ENCODE measurements at regions not wholly inside any gene's neighbourhood (a gene's known extent, or its start where the extent isn't known, plus 50 kb on each side); places are given as distances from the start of the nearest gene placed in this dataset.

DNA sequence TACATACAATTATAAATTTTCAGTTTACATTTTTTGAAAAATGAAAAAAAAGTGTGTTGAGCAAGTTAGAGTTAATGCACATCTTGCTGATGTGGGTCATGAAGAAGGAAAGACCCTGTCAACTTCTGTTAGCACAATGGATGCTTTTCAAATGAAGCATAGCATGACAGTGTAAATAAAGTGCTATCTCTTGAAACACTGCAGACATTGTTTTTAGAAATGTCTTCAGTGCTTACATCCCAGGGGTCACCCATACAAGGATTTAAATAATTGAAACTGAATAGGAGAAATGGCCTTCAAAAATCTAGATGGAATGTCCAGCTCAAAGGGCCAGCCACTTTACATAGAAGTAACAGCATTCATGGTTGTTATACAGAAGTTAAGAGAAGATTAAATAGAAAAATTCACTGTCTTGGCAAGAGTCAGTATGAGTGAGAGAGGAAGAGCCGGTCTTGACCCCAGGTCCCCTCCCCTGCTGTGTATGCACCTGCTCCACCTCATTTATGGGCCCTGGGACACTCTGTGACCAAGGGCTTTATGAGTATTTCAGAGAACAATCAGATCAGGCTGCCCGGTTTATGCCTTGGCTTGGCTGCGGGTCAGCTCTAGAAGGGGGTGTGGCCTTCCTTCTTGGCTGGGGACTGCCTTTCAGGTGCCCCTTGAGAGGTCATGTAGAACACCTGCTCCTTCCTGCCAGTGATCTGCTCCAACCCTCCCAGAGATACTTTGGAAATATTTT, 237.7 kb upstream of the TMEM72 start:
- H3K36me3 ChIP-seq = no peaks in the 10 kb centered on the region
- no peaks in the 10 kb centered on the region for H3K4me1 ChIP-seq
- H3K4me2 ChIP-seq = no peak overlapping the region
- no peak overlapping the region for H3K27ac ChIP-seq
- no peak overlapping the region for H3K9ac ChIP-seq
- no peak for TF ChIP-seq Cebpa-rat (IDR thresholded peaks at IDR 0.05)
- H4K20me1 ChIP-seq = no peaks in the 10 kb centered on the region
- no peak overlapping the region for H3K4me3 ChIP-seq
- H3K9me3 ChIP-seq (replicated peaks in 1 of 11) = peaks cover 2 to 9% (median 3%) of the 10 kb centered on the region in 11 experiments; a peak in 20 of 22 replicates
- no peaks in the 10 kb centered on the region for H3K27me3 ChIP-seq

DNA sequence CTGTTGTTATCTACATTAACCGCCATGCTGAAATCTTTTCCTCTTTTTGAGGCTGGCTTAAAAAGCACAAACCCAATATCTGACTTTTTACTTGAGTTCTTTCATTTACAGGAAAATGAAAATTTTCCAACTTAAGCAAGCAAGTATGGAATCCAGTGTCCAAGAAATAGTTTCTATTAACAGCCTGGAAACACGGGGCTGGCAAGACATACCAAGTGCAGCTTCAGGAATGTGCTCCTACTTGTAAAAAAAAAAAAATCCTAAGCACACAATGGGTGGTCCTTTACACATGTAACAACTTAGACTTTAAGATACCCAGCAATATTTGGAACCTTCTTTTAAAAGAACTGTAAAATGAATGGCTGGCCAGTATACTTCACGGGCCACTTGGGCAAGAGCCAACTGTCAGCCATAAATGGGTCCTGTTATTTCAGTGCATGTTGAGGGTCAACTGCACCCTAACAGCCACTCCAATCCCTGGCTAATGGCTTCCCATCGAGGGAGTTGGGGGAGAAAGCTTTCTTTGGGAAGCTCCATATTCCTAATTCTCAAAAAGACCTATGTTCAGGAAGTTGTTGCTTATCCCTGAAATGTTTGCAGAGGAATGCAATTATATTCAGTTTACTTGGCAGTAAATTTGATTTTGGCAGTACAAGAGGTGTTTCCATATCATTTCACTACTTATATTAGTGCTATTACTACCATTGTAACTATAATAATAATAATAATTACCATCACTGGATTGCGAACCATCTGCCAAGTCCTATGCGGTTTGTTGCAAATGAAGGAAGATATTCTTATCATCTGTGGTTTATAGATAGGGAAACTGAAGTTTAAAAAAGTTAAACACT, 236.4 kb upstream of the TMEM72 start:
- no peak overlapping the region for H3K27ac ChIP-seq
- H3K9ac ChIP-seq = no peak overlapping the region
- no peaks in the 10 kb centered on the region for H4K20me1 ChIP-seq
- no peaks in the 10 kb centered on the region for H3K27me3 ChIP-seq
- H3K4me3 ChIP-seq = no peak overlapping the region
- H3K4me1 ChIP-seq = no peaks in the 10 kb centered on the region
- no peak overlapping the region for H3K4me2 ChIP-seq
- no peak for TF ChIP-seq Cebpa-rat (IDR thresholded peaks at IDR 0.05)
- H3K9me3 ChIP-seq (replicated peaks in 1 of 11) = peaks cover 0 to 8% (median 0%) of the 10 kb centered on the region in 11 experiments; a peak in 1 of 22 replicates
- H3K36me3 ChIP-seq = no peaks in the 10 kb centered on the region

DNA sequence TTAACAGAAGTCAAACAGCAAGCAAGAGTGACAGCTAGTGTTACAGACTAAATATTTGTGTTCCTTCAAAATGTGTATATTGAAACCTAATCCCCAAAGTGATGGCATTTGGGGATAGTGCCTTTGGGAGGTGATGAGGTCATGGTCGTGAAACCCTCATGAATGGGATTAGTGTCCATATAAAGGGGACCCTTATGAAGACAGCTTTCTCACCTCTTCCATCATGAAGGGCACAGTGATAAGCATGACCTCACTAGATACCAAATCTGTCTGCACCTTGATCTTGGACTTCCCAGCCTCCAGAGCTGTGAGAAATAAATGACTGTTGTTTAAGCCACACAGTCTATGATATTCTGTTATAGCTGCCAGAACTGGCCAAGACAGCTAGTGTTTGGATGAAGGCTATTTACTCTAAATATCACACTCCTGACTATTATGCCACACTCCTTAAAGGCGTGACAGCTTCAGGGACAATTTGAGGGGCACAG, 235.7 kb upstream of the TMEM72 start:
- H3K4me2 ChIP-seq = no peak overlapping the region
- no peak overlapping the region for H3K9ac ChIP-seq
- H4K20me1 ChIP-seq = no peaks in the 10 kb centered on the region
- no peak overlapping the region for H3K27ac ChIP-seq
- H3K9me3 ChIP-seq (replicated peaks in 1 of 11) = peaks cover 0 to 4% (median 0%) of the 10 kb centered on the region in 11 experiments; a peak in 1 of 22 replicates
- no peak overlapping the region for H3K4me3 ChIP-seq
- no peaks in the 10 kb centered on the region for H3K27me3 ChIP-seq
- H3K4me1 ChIP-seq = no peaks in the 10 kb centered on the region
- TF ChIP-seq Cebpa-rat (IDR thresholded peaks at IDR 0.05) = no peak
- no peaks in the 10 kb centered on the region for H3K36me3 ChIP-seq

DNA sequence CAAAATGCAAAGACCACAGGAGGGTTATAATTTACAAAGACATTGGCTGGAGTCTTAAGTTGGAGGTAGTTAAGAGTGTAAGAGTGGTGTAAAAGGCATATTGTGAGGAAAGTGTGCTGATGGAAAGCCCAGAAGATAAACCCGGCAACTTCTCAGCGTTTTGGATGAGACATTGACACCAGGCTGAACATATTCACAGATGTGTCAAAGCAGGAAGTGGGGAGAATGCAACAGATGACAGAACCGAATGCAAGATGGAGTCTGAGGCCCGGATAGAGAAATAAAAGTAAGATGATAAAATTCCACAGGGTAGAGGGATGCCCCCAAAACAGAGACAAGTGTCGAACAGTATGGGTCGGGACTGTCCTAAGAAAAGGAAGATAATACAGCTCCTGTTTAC, 230.4 kb upstream of the TMEM72 start:
- TF ChIP-seq Cebpa-rat (IDR thresholded peaks at IDR 0.05) = no peak
- Histone ChIP-seq H3K27me3 (no peaks in the 10 kb centered on the region), H3K36me3 (no peaks in the 10 kb centered on the region), H3K4me1 (no peaks in the 10 kb centered on the region), H3K9me3 (replicated peaks in 1 of 11) (no peaks in the 10 kb centered on the region), H3K27ac (no peak overlapping the region), H3K9ac (no peak overlapping the region), H3K4me2 (no peak overlapping the region), H3K4me3 (no peak overlapping the region), H4K20me1 (no peaks in the 10 kb centered on the region)

DNA sequence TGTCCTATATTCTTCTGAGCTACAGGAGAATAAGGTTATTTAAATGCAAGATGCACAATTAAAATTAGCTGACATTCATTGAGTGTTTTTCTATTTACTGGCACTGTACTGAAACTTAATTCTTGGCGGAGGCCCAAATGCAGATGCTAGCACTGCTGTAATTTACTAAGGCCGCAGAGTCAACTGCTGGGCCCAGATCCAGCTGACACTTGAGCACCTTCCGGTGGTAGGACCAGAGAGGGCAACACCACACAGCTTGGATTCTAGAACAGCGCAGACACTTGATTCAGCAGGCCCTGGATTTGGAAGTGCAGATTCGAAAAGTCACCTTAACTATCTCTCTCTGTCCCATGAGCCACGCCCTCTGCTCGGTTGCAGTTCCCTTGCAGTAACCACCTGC, 228.6 kb upstream of the TMEM72 start:
- no peaks in the 10 kb centered on the region for H4K20me1 ChIP-seq
- no peaks in the 10 kb centered on the region for H3K36me3 ChIP-seq
- H3K4me3 ChIP-seq = no peak overlapping the region
- H3K27ac ChIP-seq = no peak overlapping the region
- no peaks in the 10 kb centered on the region for H3K27me3 ChIP-seq
- no peak overlapping the region for H3K4me2 ChIP-seq
- no peak for TF ChIP-seq Cebpa-rat (IDR thresholded peaks at IDR 0.05)
- H3K4me1 ChIP-seq = no peaks in the 10 kb centered on the region
- no peak overlapping the region for H3K9ac ChIP-seq
- no peaks in the 10 kb centered on the region for H3K9me3 ChIP-seq (replicated peaks in 1 of 11)

DNA sequence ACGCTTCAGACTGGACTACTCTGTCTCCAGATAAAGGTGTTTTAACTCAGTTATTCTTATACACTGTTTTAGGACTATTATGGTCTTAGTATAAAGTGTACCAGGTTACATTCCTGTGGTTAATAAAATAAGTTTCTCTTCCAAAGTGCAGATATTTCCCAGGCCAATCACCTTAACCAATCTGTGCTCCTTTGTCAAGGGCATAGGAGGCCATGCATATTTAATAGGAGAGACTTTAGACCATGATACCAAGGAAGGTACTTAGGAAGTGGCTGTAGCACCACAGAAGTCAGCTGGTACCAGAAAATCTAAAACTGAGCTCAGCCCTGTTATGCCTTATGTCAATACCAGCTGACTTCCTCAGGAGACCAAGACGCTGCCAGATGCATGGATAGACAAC, 226.5 kb upstream of the TMEM72 start:
- H3K4me1 ChIP-seq = no peaks in the 10 kb centered on the region
- H3K36me3 ChIP-seq = no peaks in the 10 kb centered on the region
- H3K27ac ChIP-seq = no peak overlapping the region
- H3K4me2 ChIP-seq = no peak overlapping the region
- H3K9me3 ChIP-seq (replicated peaks in 1 of 11) = no peaks in the 10 kb centered on the region
- TF ChIP-seq Cebpa-rat (IDR thresholded peaks at IDR 0.05) = no peak
- H3K4me3 ChIP-seq = no peak overlapping the region
- H3K9ac ChIP-seq = no peak overlapping the region
- no peaks in the 10 kb centered on the region for H4K20me1 ChIP-seq
- H3K27me3 ChIP-seq = no peaks in the 10 kb centered on the region

DNA sequence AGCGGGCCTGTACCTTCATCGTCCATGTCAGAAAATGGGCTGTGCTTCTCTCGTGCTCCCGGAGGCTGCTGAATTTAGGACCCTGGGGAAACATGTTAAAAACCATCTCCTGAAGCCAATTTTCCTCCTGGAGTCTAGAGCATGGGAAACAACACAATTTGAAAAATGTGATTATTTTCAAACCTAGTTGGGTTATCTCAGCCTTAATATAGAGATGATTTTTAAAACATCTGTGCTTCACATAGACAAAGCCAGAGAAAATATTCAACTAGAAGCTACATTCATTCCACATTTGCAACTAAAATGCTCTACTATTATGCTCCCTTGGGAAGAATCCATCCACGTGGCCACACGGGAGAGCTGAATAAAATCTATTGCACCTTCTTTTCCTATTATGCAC, 225.9 kb upstream of the TMEM72 start:
- H3K27me3 ChIP-seq = no peaks in the 10 kb centered on the region
- no peak overlapping the region for H3K9ac ChIP-seq
- H3K4me2 ChIP-seq = no peak overlapping the region
- H3K9me3 ChIP-seq (replicated peaks in 1 of 11) = no peaks in the 10 kb centered on the region
- H3K4me1 ChIP-seq = no peaks in the 10 kb centered on the region
- H4K20me1 ChIP-seq = no peaks in the 10 kb centered on the region
- H3K36me3 ChIP-seq = no peaks in the 10 kb centered on the region
- H3K4me3 ChIP-seq = no peak overlapping the region
- no peak overlapping the region for H3K27ac ChIP-seq
- no peak for TF ChIP-seq Cebpa-rat (IDR thresholded peaks at IDR 0.05)

DNA sequence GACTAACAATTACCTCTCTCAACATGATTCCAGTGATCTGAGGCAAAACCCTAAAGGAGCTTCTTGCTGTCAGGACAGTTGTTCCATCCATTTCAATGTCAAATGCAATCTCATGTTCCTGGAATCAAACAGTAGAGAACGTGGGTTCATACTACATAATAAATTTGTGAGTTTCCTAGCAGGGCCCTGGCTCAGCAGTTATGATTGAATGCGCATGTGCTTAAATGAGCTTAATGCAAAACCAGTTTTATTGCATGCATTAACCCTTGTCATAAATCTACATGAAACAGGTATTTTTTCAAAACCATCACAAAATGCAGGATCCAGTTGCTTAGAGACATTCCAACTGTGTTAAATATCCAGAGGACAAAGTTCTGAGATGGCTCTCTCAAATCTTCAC, 225.4 kb upstream of the TMEM72 start:
- H3K9ac ChIP-seq = no peak overlapping the region
- no peaks in the 10 kb centered on the region for H3K27me3 ChIP-seq
- no peaks in the 10 kb centered on the region for H4K20me1 ChIP-seq
- H3K27ac ChIP-seq = no peak overlapping the region
- no peaks in the 10 kb centered on the region for H3K36me3 ChIP-seq
- TF ChIP-seq Cebpa-rat (IDR thresholded peaks at IDR 0.05) = no peak
- no peak overlapping the region for H3K4me2 ChIP-seq
- H3K4me3 ChIP-seq = no peak overlapping the region
- no peaks in the 10 kb centered on the region for H3K4me1 ChIP-seq
- H3K9me3 ChIP-seq (replicated peaks in 1 of 11) = no peaks in the 10 kb centered on the region

DNA sequence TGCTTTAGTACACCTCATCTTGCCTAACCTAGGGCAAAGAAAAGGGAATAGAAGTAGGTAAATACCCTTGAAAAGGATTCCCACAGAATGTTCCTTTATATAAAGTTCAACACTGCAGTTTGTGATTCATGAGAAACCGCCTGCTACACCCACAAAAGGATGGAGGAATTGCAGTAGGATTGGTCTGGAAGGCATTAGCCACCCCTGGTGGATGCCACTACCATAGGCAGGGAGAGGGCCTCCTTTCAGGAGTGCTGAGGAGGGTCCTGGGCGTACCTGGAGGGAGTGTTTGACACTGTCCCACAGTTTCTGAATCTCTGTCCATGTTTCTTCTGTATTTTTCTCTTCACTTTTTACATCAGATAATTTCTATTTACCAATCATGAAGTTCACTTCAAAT, 221.8 kb upstream of the TMEM72 start:
- Histone ChIP-seq H3K4me2 (no peak overlapping the region), H3K9ac (no peak overlapping the region), H3K27ac (no peak overlapping the region), H3K4me1 (no peaks in the 10 kb centered on the region), H3K36me3 (no peaks in the 10 kb centered on the region), H3K9me3 (replicated peaks in 1 of 11) (no peaks in the 10 kb centered on the region; a peak in 1 of 22 replicates), H4K20me1 (no peaks in the 10 kb centered on the region), H3K27me3 (no peaks in the 10 kb centered on the region), H3K4me3 (no peak overlapping the region)
- TF ChIP-seq Cebpa-rat (IDR thresholded peaks at IDR 0.05) = no peak
